OCI-LY7 (cell line): ENCODE measurements at regions not wholly inside any gene's neighbourhood (a gene's known extent, or its start where the extent isn't known, plus 50 kb on each side); places are given as distances from the start of the nearest gene placed in this dataset.

Experiments used
- CTCF ChIP-seq: fragments of 200-600 bp; sonication (generic); conservative IDR thresholded peaks from 2 replicates; pipeline ENCODE4 v1.5.1; 2014; ENCODE audit warnings: mild to moderate bottlenecking, antibody characterized with exemption, low read length, moderate library complexity, mixed read lengths
- EZH2phosphoT487 ChIP-seq: fragments of 200-600 bp; sonication (generic); IDR thresholded peaks from 2 replicates; pipeline ENCODE4 v1.6.1; 2018; ENCODE audit warnings: low read depth, borderline replicate concordance, mild to moderate bottlenecking, mixed run types, antibody characterized with exemption, low read length, moderate library complexity, mixed read lengths

GRCh38 chr9:129486756-129487657 lies 133.9 kb downstream of the C9orf50 start:
- no peak for TF ChIP-seq CTCF
- no peak for TF ChIP-seq EZH2phosphoT487
